Aorta (tissue), 5 donors: ENCODE measurements at regions not wholly inside any gene's neighbourhood (a gene's known extent, or its start where the extent isn't known, plus 50 kb on each side); places are given as distances from the start of the nearest gene placed in this dataset.

Experiments
- ATAC-seq: fragments of 200-7000 bp; cut with Tn5 transposase; one replicate; pipeline ENCODE4 v1.9.1; 2022; ENCODE audit warnings: moderate library complexity; ENCODE audit not compliant: low FRiP score
- DNase-seq, 2 donors: peaks; one replicate each; pipeline ENCODE4 v3.0.0-alpha.2; 2020
- H3K27ac ChIP-seq, 2 donors: one replicate each; pipeline ENCODE4 v1.5.1; 2013; ENCODE audit warnings: low read length in 2 of 2, mild to moderate bottlenecking in 2 of 2, moderate library complexity in 2 of 2, control low read depth in 1 of 2, inconsistent platforms in 1 of 2, low read depth in 1 of 2
- H3K27me3 ChIP-seq, 2 donors: one replicate each; pipeline ENCODE4 v1.6.1; 2013; ENCODE audit warnings: control low read depth in 1 of 2, low read length in 1 of 2, mild to moderate bottlenecking in 1 of 2, moderate library complexity in 1 of 2; ENCODE audit not compliant: insufficient read depth in 2 of 2, control insufficient read depth in 1 of 2
- H3K36me3 ChIP-seq, 2 donors: one replicate each; pipeline ENCODE4 v1.6.1; 2013; ENCODE audit warnings: control low read depth in 1 of 2, low read length in 1 of 2, mild to moderate bottlenecking in 1 of 2; ENCODE audit not compliant: insufficient read depth in 2 of 2, control insufficient read depth in 1 of 2
- H3K4me1 ChIP-seq, 2 donors: one replicate each; pipeline ENCODE4 v1.6.1; 2013; ENCODE audit warnings: low read length in 2 of 2, control low read depth in 1 of 2, mild to moderate bottlenecking in 1 of 2, moderate library complexity in 1 of 2; ENCODE audit not compliant: insufficient read depth in 2 of 2, control insufficient read depth in 1 of 2
- H3K4me3 ChIP-seq, 2 donors: one replicate each; pipeline ENCODE4 v1.5.1; 2013; ENCODE audit warnings: low read length in 2 of 2, control low read depth in 1 of 2, mild to moderate bottlenecking in 1 of 2
- H3K9me3 ChIP-seq: one replicate; pipeline ENCODE4 v1.6.1; 2013; ENCODE audit warnings: mild to moderate bottlenecking, low read length; ENCODE audit not compliant: control insufficient read depth
- WGBS, 2 donors: extraction: QIAGEN DNeasy Blood & Tissue Kit; methylation state at CpG; one replicate each; pipeline ENCODE4 v1.1.7; 2013; 5-methylcytosine and 5-hydroxymethylcytosine counted together
- intact Hi-C, 2 donors: fragments of 100-400 bp; cut with DNase I; formaldehyde crosslinking; loops; one replicate each; pipeline versions ENCODE4 v1.14.2 to v1.15.0; 2022
- donor health status: healthy with polysubstance abuse.
- donor health status: Bipolar disorder and iron deficiency.
- donor health status: DM: no; HTN: no; CAD: no.
- donor health status: DM: no; HTN: no; CAD: no.
- donor health status: DM: yes; HTN: yes; CAD: no.

DNA sequence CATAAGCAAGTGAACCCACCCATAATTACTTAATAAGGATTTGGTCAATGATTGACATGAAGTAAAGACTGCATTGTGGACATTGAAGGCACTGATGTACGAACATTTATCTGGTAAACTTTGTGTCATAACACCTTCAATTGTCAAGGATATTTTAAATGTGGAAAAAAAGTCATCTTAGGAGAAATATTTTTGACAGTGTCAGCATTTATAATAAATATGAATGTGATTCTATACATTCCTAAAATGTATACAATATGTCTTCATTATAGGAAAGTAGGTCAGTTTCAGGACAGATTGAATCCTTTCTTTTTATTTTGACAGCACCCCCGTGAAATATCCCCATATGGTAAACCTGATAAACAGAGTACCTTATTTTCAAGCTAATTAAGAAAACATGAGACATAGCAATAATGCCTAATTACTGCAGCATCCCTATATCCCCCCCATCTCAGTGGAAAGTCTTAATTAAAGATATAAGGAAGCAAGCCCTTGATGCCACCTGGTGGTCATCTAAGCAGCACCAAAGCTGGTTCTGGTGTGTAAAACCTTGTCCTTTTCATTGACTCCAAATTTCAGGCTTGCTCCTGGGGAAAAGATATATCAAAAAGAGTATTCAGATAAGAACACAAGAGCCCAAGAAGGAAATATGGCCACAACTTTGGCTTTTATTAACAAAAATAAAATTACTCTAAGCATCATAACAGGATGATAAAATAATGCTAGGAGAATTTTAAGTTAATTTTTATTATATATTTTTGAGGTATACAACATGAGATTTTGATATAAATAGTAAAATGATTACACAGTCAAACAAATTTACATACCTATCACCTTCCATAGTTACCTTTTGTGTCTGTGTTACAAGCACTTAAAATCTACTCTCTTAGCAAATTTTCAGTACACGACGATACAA lies 379.7 kb downstream of the TLL1 start:
- intact Hi-C loops = no loop called here
- WGBS, 2 donors = 71 to 75% methylated on average over 4 of the region's 4 CpGs
- DNase-seq (no peak), ATAC-seq (no peak)
- Histone ChIP-seq H3K4me3 (no peak overlapping the region), H3K27me3 (no peaks in the 10 kb centered on the region), H3K36me3 (no peaks in the 10 kb centered on the region), H3K27ac (no peak overlapping the region), H3K9me3 (no peaks in the 10 kb centered on the region), H3K4me1 (no peaks in the 10 kb centered on the region)

DNA sequence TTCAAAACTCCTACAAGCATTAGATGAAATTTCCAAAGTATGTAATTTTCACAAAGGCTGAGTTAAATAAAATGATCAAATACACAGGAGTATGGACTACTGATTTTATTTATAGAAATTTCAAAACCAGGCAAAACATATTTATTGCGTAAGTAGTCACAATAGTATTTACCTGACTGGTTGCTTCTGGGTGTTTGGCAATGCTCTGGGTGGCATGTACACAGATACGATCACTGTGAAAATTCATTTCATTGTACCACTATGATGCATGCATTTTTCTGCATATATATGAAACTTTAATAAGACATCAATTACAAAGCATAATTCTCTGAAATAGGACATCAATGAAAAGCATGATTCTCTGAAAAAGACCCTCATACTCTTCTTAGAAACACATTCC lies 384.2 kb downstream of the TLL1 start:
- Histone ChIP-seq H3K27ac (no peak overlapping the region), H3K4me1 (no peaks in the 10 kb centered on the region), H3K9me3 (no peaks in the 10 kb centered on the region), H3K27me3 (no peaks in the 10 kb centered on the region), H3K36me3 (no peaks in the 10 kb centered on the region), H3K4me3 (no peak overlapping the region)
- DNase-seq (no peak), ATAC-seq (no peak)
- WGBS, 2 donors = 91 to 95% methylated on average over 2 of the region's 2 CpGs
- intact Hi-C loops = no loop called here

DNA sequence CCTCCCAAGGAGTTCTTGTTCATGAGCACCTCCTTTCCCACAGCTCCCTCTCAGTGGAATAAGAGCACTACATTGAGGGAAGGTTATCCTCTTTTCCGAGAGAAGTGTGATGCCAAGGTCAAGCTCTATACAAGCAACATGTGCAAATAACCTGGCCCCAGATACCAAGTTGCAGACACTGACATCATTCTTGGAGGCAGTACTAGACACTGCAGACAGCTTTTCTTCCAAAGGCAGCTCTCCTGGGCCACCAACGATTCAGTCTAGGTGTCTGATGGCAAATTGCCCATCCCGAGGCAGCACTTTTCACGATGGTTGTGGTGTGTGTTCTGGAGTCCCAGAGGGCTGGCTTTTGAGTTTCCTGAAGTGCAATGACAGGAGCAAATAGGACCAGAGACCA lies 384.9 kb downstream of the TLL1 start:
- H3K27me3 ChIP-seq = no peaks in the 10 kb centered on the region
- no peaks in the 10 kb centered on the region for H3K36me3 ChIP-seq
- no peak overlapping the region for H3K4me3 ChIP-seq
- ATAC-seq (no peak), DNase-seq (no peak)
- WGBS, 2 donors = 6 to 13% methylated on average over 4 of the region's 4 CpGs
- H3K4me1 ChIP-seq = no peaks in the 10 kb centered on the region
- H3K27ac ChIP-seq = no peak overlapping the region
- no peaks in the 10 kb centered on the region for H3K9me3 ChIP-seq
- intact Hi-C loops = no loop called here

DNA sequence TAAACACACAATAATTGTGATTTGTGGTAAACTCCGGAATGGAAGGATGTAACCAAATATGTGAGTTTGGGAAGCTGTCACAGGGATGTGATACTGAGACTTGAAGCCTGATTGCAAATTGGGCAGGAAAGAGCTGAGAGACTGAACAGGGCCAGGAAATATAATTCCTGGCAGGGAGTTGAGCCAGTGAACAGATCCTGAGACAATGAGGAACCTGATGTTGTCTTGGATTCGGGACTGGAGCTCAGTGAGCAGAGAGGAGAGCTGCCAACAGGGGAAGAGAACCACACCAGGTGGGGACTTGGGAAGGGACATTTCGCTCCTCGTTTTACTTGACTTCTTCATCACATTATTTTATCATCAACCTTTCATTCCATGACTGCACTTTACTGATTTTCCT lies 386.0 kb downstream of the TLL1 start:
- intact Hi-C loops = no loop called here
- no peaks in the 10 kb centered on the region for H3K4me1 ChIP-seq
- H3K4me3 ChIP-seq = no peak overlapping the region
- H3K9me3 ChIP-seq = no peaks in the 10 kb centered on the region
- no peaks in the 10 kb centered on the region for H3K36me3 ChIP-seq
- no peaks in the 10 kb centered on the region for H3K27me3 ChIP-seq
- DNase-seq (no peak), ATAC-seq (no peak)
- no peak overlapping the region for H3K27ac ChIP-seq
- 68 to 69% methylated on average over 4 of the region's 4 CpGs for WGBS, 2 donors

DNA sequence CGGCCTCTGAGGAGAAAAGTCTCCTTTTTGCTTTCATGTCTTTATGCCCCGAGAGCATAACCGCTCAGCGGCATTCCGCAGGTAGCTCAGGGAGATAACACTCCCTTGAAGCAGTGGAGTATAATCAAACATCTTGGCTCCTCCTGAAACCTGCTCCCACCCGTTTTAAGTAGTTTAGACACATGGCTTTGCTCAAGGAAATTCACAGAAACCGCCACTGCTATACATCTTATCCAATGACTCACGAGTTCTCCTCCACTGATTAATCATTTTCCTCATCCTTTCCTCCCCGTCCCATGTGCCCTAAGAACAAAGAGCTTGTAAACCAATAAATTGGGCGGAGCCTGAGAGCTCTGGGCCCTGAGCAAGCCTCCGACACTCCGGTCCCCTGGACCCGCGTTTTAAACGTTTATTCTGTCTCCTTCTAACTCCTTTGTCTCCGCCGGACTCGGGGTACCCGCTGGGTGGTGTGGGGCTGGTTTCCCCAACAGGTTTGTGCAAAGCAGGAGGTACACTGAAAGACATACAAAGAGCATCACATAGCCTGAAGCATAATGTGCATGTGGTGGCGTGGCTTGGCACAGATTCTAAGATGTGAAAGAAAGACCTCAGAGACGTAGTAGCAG lies 401.2 kb downstream of the TLL1 start:
- Histone ChIP-seq H3K27ac (no peak overlapping the region), H3K4me3 (no peak overlapping the region), H3K27me3 (no peaks in the 10 kb centered on the region), H3K9me3 (no peaks in the 10 kb centered on the region), H3K36me3 (no peaks in the 10 kb centered on the region), H3K4me1 (no peaks in the 10 kb centered on the region)
- no peak for ATAC-seq
- no peak for DNase-seq
- 81 to 85% methylated on average over 21 of the region's 21 CpGs for WGBS, 2 donors
- intact Hi-C loops = no loop called here

DNA sequence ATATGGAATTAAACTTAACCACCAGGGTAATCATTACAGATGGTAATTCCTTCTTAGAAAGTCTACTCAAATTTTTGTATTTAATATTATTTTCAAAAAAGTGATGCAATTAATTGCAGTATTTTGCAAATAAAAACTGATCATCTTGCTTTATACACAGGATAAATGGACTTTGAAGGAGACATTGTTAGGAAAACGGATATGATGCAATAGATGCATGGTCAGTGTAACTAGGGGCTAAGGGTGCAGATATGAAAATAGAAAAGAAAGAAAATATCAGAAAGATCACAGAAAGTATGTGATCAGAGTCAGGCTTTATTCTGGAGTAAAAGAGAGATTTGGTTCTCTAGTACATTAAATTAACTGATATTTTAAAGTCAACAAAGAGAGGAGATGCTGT lies 401.7 kb downstream of the TLL1 start:
- Histone ChIP-seq H3K27me3 (no peaks in the 10 kb centered on the region), H3K36me3 (no peaks in the 10 kb centered on the region), H3K9me3 (no peaks in the 10 kb centered on the region), H3K4me1 (no peaks in the 10 kb centered on the region), H3K27ac (no peak overlapping the region), H3K4me3 (no peak overlapping the region)
- DNase-seq (no peak), ATAC-seq (no peak)
- intact Hi-C loops = no loop called here
- WGBS, 2 donors = 74 to 83% methylated on average over 1 of the region's 1 CpG

DNA sequence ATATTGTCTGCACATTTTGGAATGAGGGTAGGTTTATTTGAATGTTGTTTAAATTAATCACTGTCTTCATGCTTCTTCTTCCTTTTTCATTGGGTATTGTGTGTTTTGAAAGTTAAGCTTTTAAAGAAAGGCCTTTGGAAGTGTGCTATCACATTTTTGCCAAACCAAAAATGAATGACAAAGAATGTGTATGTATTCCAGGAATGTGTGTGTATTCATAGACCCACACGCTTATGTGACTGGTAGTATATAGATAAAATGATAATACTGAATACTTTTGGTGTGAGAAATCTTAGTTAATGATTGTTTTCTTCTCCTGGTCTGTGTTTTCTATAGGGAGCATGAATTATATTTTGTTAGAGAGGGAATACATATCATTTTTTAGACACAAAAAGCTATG lies 404.4 kb downstream of the TLL1 start:
- no peak for DNase-seq
- WGBS, 2 donors = 5 to 10% methylated on average over 1 of the region's 1 CpG

DNA sequence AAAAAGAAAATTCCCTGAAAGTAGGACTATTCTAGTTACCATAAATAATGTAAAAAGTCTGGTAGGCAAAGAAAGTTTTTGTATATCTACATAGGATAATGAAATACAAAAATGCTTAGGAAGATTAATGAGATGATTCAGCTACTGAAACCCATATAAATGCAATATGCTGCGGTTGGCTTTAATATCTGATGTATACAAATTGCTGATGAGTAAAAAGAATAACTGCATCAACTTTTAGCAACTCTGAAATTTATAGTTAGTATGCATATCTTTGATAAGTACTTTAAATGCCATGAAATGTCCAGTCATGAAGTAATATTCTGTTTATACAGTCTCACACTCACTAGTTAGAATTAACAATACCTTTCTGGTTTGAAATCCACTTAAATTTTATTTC lies 404.8 kb downstream of the TLL1 start:
- Histone ChIP-seq H3K4me3 (no peak overlapping the region), H3K27ac (no peak overlapping the region), H3K36me3 (no peaks in the 10 kb centered on the region), H3K4me1 (no peaks in the 10 kb centered on the region), H3K9me3 (no peaks in the 10 kb centered on the region), H3K27me3 (no peaks in the 10 kb centered on the region)
- intact Hi-C loops = no loop called here
- ATAC-seq (no peak), DNase-seq (no peak)
- WGBS, 2 donors = 46 to 59% methylated on average over 1 of the region's 1 CpG

More for the DNA sequence above, 404.4 kb downstream of the TLL1 start:
- Histone ChIP-seq H3K9me3 (no peaks in the 10 kb centered on the region), H3K4me1 (no peaks in the 10 kb centered on the region), H3K27me3 (no peaks in the 10 kb centered on the region), H3K27ac (no peak overlapping the region), H3K36me3 (no peaks in the 10 kb centered on the region), H3K4me3 (no peak overlapping the region)
- intact Hi-C loops = no loop called here
- ATAC-seq = no peak

DNA sequence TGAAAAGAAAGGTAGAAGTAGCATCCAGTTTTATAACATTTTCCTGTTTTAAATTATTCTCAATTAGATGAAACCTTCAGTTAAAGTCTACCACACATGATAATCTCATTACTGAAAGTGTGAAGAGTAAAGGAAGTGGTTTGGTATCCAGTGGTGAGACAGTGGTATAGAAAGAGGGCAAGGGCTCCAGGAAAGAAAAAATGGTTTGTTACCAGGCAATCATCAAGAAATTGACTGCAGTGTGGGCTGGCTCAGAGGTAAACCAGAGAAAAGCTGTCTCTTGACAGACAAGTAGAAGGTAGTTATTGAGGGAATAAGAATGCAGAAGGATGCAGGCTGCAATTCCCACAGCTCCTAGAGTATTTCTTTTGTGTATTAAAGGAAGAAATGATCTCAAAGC lies 406.2 kb downstream of the TLL1 start:
- DNase-seq (no peak), ATAC-seq (no peak)
- Histone ChIP-seq H3K9me3 (no peaks in the 10 kb centered on the region), H3K36me3 (no peaks in the 10 kb centered on the region), H3K4me1 (no peaks in the 10 kb centered on the region), H3K4me3 (no peak overlapping the region), H3K27ac (no peak overlapping the region), H3K27me3 (no peaks in the 10 kb centered on the region)
- intact Hi-C loops = no loop called here
